HUES64 (cell line): ENCODE measurements at regions not wholly inside any gene's neighbourhood (a gene's known extent, or its start where the extent isn't known, plus 50 kb on each side); places are given as distances from the start of the nearest gene placed in this dataset.

Experiments
- H3K27ac ChIP-seq: 2 replicates; pipeline ENCODE4 v1.7.0; 2013; ENCODE audit warnings: low read depth, low read length, inconsistent platforms
- H3K27me3 ChIP-seq: 2 replicates; pipeline ENCODE4 v1.6.1; 2013; ENCODE audit warnings: mild to moderate bottlenecking, low read length; ENCODE audit not compliant: insufficient read depth
- H3K36me3 ChIP-seq: 2 replicates; pipeline ENCODE4 v1.6.1; 2013; ENCODE audit warnings: mild to moderate bottlenecking, low read length; ENCODE audit not compliant: insufficient read depth
- H3K4me1 ChIP-seq: 2 replicates; pipeline ENCODE4 v1.6.1; 2013; ENCODE audit warnings: mild to moderate bottlenecking, low read length, moderate library complexity; ENCODE audit not compliant: insufficient read depth
- H3K4me3 ChIP-seq: 2 replicates; pipeline ENCODE4 v1.5.1; 2013; ENCODE audit warnings: mild to moderate bottlenecking, low read length, moderate library complexity
- H3K9ac ChIP-seq: 2 replicates; pipeline ENCODE4 v1.6.1; 2013; ENCODE audit warnings: mild to moderate bottlenecking, low read depth, low read length
- H3K9me3 ChIP-seq: 2 replicates; pipeline ENCODE4 v1.6.1; 2013; ENCODE audit warnings: low read depth, low read length; ENCODE audit not compliant: insufficient read depth
- WGBS: fragments of 150-250, 120-280 bp; methylation state at CpG from one replicate; pipeline ENCODE4 v1.1.7; 2013; ENCODE audit warnings: missing lambda C conversion rate; 5-methylcytosine and 5-hydroxymethylcytosine counted together

DNA sequence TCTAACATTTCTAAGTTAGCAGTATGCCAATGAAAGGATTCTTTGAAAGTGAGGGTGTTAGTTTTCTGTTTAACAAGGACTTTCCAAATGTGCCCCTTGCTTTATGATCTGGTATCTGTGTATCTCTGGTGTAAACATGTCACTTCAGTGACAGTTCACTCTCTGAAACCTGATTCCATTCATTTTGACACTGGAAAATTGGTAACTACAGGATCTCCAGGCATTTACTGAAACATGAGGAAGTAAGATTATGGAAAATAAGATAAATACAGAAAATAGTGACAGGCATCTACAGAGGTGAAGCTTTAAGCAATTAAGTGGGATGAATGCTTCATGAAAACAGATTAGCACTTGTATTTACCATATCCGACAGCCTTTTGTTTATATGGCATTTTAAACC, 101.6 kb upstream of the MYO16 start:
- Histone ChIP-seq H3K27ac (no peak overlapping the region), H3K36me3 (no peaks in the 10 kb centered on the region), H3K9me3 (no peaks in the 10 kb centered on the region), H3K9ac (no peak overlapping the region), H3K27me3 (no peaks in the 10 kb centered on the region), H3K4me1 (no peaks in the 10 kb centered on the region), H3K4me3 (no peak overlapping the region)
- WGBS: 90% methylated on average over 1 of the region's 1 CpG

DNA sequence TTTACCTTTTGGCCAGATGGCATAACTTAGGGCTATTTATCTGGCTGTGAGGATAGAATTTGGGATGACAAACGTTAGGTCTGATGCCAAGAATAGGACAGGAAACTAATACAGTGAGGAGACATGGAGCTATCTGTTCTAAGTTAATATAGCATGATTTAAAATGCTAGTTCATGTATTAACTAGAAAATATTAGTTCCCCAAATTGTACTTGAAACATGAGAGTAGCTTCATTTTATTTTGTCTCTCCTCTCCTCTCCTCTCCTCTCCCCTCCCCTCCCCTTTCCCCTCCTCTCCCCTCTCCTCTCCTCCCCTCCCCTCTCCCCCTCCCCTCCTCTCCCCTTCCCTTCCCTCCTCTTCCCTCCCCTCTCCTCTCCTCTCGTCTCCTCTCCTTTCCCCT, 101.1 kb upstream of the MYO16 start:
- Histone ChIP-seq H3K27ac (no peak overlapping the region), H3K9ac (no peak overlapping the region), H3K36me3 (no peaks in the 10 kb centered on the region), H3K9me3 (no peaks in the 10 kb centered on the region), H3K4me1 (no peaks in the 10 kb centered on the region), H3K27me3 (no peaks in the 10 kb centered on the region), H3K4me3 (no peak overlapping the region)
- 63% methylated on average over 2 of the region's 2 CpGs for WGBS

DNA sequence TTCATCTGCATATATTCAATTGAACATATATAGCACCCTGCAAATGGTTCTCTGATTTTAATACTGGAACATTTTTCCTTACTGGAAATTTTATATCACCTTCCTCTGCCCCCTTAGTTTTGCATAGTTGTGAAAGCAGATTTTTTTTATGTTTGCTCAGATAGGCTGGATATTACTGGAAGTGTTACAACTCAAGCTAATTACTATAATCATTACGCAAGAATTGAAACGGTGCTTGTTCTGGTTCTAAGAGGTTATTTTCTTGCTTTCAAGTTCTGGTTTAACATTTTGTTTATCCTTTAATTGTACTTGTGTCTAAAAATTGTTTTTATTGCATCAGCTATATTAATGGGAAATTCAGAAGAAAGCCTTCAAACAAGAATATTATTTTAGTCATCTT, 95.6 kb upstream of the MYO16 start:
- no peaks in the 10 kb centered on the region for H3K27me3 ChIP-seq
- no peak overlapping the region for H3K27ac ChIP-seq
- H3K36me3 ChIP-seq: no peaks in the 10 kb centered on the region
- no peaks in the 10 kb centered on the region for H3K9me3 ChIP-seq
- no peak overlapping the region for H3K4me3 ChIP-seq
- H3K9ac ChIP-seq: no peak overlapping the region
- H3K4me1 ChIP-seq: no peaks in the 10 kb centered on the region
- 100% methylated on average over 1 of the region's 2 CpGs for WGBS

DNA sequence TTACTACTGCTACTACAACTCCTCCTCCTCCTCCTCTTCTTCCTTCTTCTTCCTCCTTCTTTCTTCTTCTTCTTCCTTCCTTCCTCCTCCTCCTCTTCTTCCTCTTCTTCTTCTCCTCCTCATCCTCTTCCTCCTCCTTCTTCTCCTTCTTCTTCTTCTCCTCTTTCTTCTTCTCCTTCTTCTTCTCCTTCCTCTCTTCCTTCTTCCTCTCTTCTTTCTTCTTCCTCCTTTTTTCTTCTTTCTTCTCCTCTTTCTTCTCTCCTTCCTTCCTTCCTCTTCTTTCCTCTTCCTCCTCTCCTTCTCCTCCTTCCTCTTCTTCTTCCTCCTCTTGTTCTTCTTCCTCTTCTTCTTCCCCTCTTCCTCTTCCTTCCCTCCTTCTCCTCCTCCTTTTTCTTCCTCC, 94.7 kb upstream of the MYO16 start:
- H3K9ac ChIP-seq: no peak overlapping the region
- H3K36me3 ChIP-seq: no peaks in the 10 kb centered on the region
- H3K27ac ChIP-seq: no peak overlapping the region
- H3K4me1 ChIP-seq: no peaks in the 10 kb centered on the region
- H3K27me3 ChIP-seq: no peaks in the 10 kb centered on the region
- H3K9me3 ChIP-seq: no peaks in the 10 kb centered on the region
- H3K4me3 ChIP-seq: no peak overlapping the region

DNA sequence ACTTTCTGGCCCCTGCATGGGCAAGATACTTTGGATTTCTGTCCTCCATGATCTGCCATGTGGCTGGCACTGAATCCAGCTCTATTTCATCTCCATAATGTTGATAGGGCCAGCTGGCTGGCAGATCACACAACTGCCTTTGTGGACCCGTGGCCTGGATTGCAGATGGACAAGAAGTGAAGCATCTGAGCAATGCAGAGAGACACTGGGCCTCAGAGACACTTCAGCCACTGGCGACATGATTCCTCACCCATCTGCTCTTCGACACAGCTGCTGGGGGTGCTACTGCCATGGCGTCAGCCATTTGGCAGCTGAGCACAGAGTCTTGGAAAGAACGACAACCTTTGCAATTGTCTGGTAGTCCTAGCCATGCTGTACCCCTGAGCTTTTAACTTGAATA, 79.5 kb upstream of the MYO16 start:
- no peak overlapping the region for H3K4me3 ChIP-seq
- H3K9me3 ChIP-seq: 0 out of 2 replicates have a peak, but pooled peaks cover 2% of the 10 kb centered on the region
- no peak overlapping the region for H3K9ac ChIP-seq
- no peak overlapping the region for H3K27ac ChIP-seq
- WGBS: 93% methylated on average over 5 of the region's 5 CpGs
- no peaks in the 10 kb centered on the region for H3K27me3 ChIP-seq
- H3K36me3 ChIP-seq: no peaks in the 10 kb centered on the region
- no peaks in the 10 kb centered on the region for H3K4me1 ChIP-seq

DNA sequence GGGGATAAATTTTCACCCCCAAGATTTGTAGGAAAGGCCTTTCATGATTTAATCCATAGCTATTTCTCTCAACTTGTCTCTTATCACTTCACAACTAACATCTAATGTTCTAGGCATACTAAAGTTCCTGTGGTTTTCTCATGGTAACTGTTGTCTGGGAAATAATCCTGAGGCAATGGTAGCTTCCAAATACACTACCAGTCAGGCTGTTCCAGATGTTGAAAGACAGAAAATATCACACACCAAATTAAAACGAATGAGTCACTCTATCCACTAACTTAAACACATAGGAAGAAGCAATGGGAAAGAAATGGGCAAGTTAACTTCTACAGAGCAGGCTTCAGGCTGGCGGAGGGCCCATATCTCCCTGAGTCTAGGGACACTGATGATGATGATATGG, 77.7 kb upstream of the MYO16 start:
- no peaks in the 10 kb centered on the region for H3K4me1 ChIP-seq
- 71% methylated on average over 2 of the region's 2 CpGs for WGBS
- H3K27ac ChIP-seq: no peak overlapping the region
- H3K9ac ChIP-seq: no peak overlapping the region
- H3K36me3 ChIP-seq: no peaks in the 10 kb centered on the region
- no peaks in the 10 kb centered on the region for H3K9me3 ChIP-seq
- H3K4me3 ChIP-seq: no peak overlapping the region
- H3K27me3 ChIP-seq: no peaks in the 10 kb centered on the region

DNA sequence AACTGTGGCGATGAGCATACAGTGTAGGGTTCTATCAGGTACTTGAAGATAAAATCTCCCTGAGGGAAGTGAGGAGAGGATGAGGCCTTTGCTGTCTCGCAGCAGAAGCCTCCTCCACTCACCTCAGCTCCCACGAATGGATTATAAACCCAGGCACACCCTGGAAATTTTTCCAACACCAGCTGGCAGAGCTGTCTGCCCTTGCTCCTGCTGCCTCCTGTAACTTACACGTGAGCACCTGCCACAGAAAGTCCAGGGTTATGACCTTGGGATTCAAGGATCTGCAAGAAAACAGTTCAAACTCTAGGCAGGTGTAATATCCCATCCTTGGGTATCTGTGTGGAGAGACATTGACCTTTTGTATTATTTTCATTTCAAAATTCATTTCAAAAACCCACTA, 70.9 kb upstream of the MYO16 start:
- Histone ChIP-seq H3K4me3 (no peak overlapping the region), H3K4me1 (no peaks in the 10 kb centered on the region), H3K36me3 (no peaks in the 10 kb centered on the region), H3K9me3 (no peaks in the 10 kb centered on the region), H3K27ac (no peak overlapping the region), H3K9ac (no peak overlapping the region), H3K27me3 (no peaks in the 10 kb centered on the region)
- WGBS: 91% methylated on average over 4 of the region's 4 CpGs

DNA sequence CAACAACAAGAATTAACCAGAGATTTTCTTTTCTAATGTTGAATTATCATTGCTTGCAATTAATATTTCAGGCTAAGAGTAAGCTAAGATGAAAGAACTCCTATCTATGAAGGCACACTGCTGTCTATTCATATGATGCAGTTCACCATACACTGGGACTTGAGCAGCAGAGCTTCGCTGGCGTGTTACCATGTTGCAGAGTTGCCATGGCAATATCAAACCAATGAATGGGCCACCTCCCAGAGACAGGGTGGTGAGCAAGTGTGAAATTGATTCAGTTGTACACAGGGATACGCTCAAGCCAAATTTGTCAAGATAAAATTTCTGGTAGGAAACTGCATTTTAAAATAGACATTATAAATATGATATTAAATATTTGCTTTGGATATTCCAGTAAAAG, 69.3 kb upstream of the MYO16 start:
- Histone ChIP-seq H3K27me3 (no peaks in the 10 kb centered on the region), H3K9me3 (no peaks in the 10 kb centered on the region), H3K4me1 (no peaks in the 10 kb centered on the region), H3K4me3 (no peak overlapping the region), H3K27ac (no peak overlapping the region), H3K9ac (no peak overlapping the region), H3K36me3 (no peaks in the 10 kb centered on the region)
- 92% methylated on average over 3 of the region's 3 CpGs for WGBS

DNA sequence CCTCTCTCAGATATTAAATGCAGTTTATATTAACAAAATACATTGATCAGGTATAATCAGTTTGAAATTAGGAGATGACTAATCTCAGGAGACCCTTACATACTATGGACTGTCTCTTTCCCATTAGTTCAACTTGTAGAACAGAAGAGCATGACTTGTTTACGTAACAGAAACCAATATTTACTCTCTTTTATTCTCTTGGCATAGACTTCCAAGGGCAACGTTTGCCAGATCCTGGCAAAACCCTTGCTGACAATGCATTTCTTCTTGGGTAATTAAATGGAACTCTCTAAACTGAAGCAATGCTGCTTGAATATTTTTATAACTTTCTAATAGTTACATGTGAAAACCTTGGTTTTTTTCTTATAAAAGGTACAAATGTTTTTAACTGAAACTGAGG, 68.3 kb upstream of the MYO16 start:
- 80% methylated on average over 2 of the region's 2 CpGs for WGBS
- no peaks in the 10 kb centered on the region for H3K9me3 ChIP-seq
- no peaks in the 10 kb centered on the region for H3K4me1 ChIP-seq
- H3K4me3 ChIP-seq: no peak overlapping the region
- H3K9ac ChIP-seq: no peak overlapping the region
- H3K27me3 ChIP-seq: no peaks in the 10 kb centered on the region
- H3K36me3 ChIP-seq: no peaks in the 10 kb centered on the region
- no peak overlapping the region for H3K27ac ChIP-seq

DNA sequence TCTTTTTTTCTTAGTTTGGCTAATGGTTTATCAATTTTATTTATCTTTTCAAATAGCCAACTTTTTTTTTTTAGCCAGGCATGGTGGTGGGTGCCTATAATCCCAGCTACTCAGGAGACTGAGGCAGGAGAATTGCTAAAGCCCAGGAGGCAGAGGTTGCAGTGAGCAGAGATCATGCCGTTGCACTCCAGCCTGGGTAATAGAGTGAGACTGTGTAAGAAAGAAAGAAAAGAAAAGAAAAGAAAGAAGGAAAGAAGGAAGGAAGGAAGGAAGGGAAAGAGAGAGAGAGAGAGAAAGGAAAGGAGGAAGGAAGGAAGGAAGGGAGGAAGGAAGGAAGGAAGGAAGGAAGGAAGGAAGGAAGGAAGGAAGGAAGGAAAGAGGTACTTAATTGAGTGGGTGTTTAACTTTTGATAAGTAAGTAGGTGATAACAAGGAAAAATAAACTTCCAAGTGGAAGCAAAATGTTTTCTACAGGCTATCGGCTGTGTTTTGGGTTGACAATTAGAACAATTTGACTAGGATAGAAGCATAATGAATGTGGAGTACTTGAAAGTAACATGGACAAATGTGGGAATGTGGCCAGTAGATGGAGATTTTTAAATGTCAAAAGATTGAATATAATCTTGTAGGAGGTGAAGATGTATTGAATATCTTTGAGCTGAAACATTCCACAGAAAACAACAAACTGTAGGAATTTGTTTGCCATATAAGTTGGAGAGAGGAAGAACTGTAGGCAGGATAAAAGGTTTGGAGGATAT, 62.8 kb upstream of the MYO16 start:
- WGBS: 89% methylated on average over 2 of the region's 2 CpGs
- Histone ChIP-seq H3K36me3 (no peaks in the 10 kb centered on the region), H3K9ac (no peak overlapping the region), H3K4me1 (no peaks in the 10 kb centered on the region), H3K4me3 (no peak overlapping the region), H3K27ac (no peak overlapping the region), H3K27me3 (no peaks in the 10 kb centered on the region), H3K9me3 (no peaks in the 10 kb centered on the region)

DNA sequence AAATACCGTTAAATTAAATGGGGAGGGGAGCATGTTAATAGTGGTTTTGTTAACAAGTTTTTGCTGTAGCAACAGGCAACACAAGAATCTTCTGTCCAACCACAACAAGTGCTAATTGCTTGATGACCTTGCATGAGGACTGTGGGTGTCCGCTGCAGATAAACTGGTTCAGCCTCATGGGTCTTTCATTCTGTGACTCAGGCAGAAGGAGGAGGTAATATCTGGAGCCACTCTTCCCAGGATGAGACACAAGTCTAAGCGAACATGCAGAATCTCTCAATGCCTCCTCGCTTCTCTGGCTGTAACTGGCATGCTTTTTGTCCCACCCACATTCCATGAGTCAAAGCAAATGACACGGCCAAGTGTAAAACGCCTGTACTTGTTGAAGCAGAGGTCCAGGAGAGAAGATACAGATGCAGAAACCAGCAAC, 56.6 kb upstream of the MYO16 start:
- Histone ChIP-seq H3K9me3 (no peaks in the 10 kb centered on the region), H3K27me3 (no peaks in the 10 kb centered on the region), H3K4me3 (no peak overlapping the region), H3K4me1 (no peaks in the 10 kb centered on the region), H3K36me3 (no peaks in the 10 kb centered on the region), H3K27ac (no peak overlapping the region), H3K9ac (no peak overlapping the region)
- WGBS: 90% methylated on average over 6 of the region's 6 CpGs

DNA sequence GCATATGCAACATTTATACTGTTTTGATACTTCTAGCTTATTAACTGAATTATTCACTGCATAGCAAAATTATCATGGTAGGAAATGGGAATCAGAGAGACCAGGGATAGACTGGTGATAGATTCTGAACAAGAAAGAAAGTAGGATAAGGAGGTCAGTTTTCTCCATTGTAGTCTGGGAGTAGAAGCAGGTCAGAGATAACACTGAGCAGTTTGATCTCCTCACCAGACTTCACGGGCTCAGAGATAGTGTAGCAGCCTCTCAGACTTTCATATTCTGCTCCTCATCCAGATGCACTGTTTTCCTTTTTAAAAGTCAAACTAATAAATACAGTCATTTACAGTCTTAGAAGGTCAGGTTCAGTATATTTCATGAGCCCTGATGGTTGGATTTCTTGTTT, 56.0 kb upstream of the MYO16 start:
- no peaks in the 10 kb centered on the region for H3K36me3 ChIP-seq
- WGBS: 85% methylated on average over 1 of the region's 1 CpG
- no peak overlapping the region for H3K9ac ChIP-seq
- no peaks in the 10 kb centered on the region for H3K27me3 ChIP-seq
- H3K9me3 ChIP-seq: no peaks in the 10 kb centered on the region
- no peak overlapping the region for H3K27ac ChIP-seq
- no peaks in the 10 kb centered on the region for H3K4me1 ChIP-seq
- no peak overlapping the region for H3K4me3 ChIP-seq
